ENCODE measurements at regions not wholly inside any gene's neighbourhood (a gene's known extent, or its start where the extent isn't known, plus 50 kb on each side); places are given as distances from the start of the nearest gene placed in this dataset.

GRCh38 chr21:25390701-25391100 lies 216.6 kb downstream of the MRPL39 start (continued):
- no peak for TF ChIP-seq ZNF462 (CRISPR knock-in tag; IDR thresholded peaks at IDR 0.05)
- no peak for TF ChIP-seq EZH2phosphoT487 (IDR thresholded peaks at IDR 0.05; ENCODE audit: unreplicated experiment)

- no peaks in the 10 kb centered on the region for H3K9me2 ChIP-seq (ENCODE audit: insufficient read depth)
- Mint-ChIP-seq H3K4me1 (peaks cover 6% of the 10 kb centered on the region; the same call in 2 of the 3 replicates), H3K27me3 (ENCODE audit: insufficient read depth, low read depth, poor library complexity) (no peaks in the 10 kb centered on the region), H3K9me3 (peaks cover 3% of the 10 kb centered on the region; the same call in 1 of the 3 replicates), H3K4me3 (no peak overlapping the region), H3K36me3 (ENCODE audit: low read depth) (no peaks in the 10 kb centered on the region), H3K27ac (no peak overlapping the region)
- DNase-seq (ENCODE audit: low spot score) (no peak), ATAC-seq (no peak)
- H3F3A ChIP-seq (replicated peaks; ENCODE audit: low read depth), result no peaks in the 10 kb centered on the region
- no peaks in the 10 kb centered on the region for H3K4me1 ChIP-seq (ENCODE audit: insufficient read depth)
- no peaks in the 10 kb centered on the region for H3K36me3 ChIP-seq (ENCODE audit: insufficient read depth)
- H4K20me1 ChIP-seq (replicated peaks; ENCODE audit: insufficient read depth), result no peaks in the 10 kb centered on the region
- H3K79me2 ChIP-seq (replicated peaks; ENCODE audit: insufficient read depth), result no peaks in the 10 kb centered on the region
- H3K4me2 ChIP-seq, result no peak overlapping the region
- peak overlapping the region; percentile 63; the same call in 1 of the 2 replicates for H2AFZ ChIP-seq
- no peak overlapping the region for H3K4me3 ChIP-seq
- no peak overlapping the region for H3K27ac ChIP-seq (ENCODE audit: low read depth)
- no peaks in the 10 kb centered on the region for H3K27me3 ChIP-seq (ENCODE audit: insufficient read depth)
- TF ChIP-seq CTCF (conservative IDR thresholded peaks at IDR 0.05; ENCODE audit: low read depth in 2 of 2) (no peak), JUNB (IDR thresholded peaks at IDR 0.05; ENCODE audit: unreplicated experiment) (no peak), ZNF331 (CRISPR knock-in tag; IDR thresholded peaks at IDR 0.05; ENCODE audit: low read depth) (no peak), ETS1 (IDR thresholded peaks at IDR 0.05) (no peak), STAT1 (IDR thresholded peaks at IDR 0.05; ENCODE audit: unreplicated experiment) (no peak), ZNF462 (CRISPR knock-in tag; IDR thresholded peaks at IDR 0.05) (no peak)
These were observed 219.6 kb downstream of the MRPL39 start for GRCh38 chr21:25387665-25388064.

Measured in GM23338 (cell line).